ENCODE measurements at regions not wholly inside any gene's neighbourhood (a gene's known extent, or its start where the extent isn't known, plus 50 kb on each side); places are given as distances from the start of the nearest gene placed in this dataset.

DNA sequence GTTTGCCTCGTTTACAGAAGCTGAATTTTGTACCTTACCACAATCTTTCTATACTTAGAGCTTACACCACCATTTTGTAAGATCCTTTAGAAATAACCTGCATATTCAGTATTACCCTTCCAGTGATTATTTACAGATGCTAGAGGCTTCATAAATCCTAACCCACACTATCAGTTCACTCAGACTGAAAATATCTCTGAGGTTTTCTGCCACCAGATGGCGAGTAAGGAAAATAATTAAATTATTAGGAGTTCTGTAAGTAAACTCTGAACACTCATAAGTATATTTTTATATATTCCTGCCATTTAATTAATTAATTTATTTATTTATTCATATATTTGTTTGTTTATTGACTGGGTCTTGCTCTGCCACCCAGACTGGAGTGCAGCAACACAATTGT lies 1635.2 kb downstream of the PLA2G4A start:
- Mint-ChIP-seq H3K4me3 (no peak overlapping the region), H3K27me3 (no peaks in the 10 kb centered on the region), H3K27ac (no peak overlapping the region), H3K36me3 (no peaks in the 10 kb centered on the region), H3K9me3 (peaks cover 0 to 13% (median 4%) of the 10 kb centered on the region in 8 donors), H3K4me1 (no peaks in the 10 kb centered on the region)
- POLR2A ChIA-PET (ENCODE audit: partially characterized antibody), result no interaction called here
- DNase-seq, result no peak
- no peaks in the 10 kb centered on the region for H3K36me3 ChIP-seq (ENCODE audit: insufficient read depth, low read length)
- intact Hi-C loops (cut with micrococcal nuclease), result no loop called here
- CTCF ChIA-PET (ENCODE audit: partially characterized antibody), result no interaction called here
- H3K4me3 ChIP-seq (ENCODE audit: low read length in 2 of 2), result no peak overlapping the region
- H3K27me3 ChIP-seq (ENCODE audit: insufficient read depth, low read length), result no peaks in the 10 kb centered on the region
- H3K9me3 ChIP-seq (ENCODE audit: control insufficient read depth in 1 of 2, low read length in 2 of 2), result no peaks in the 10 kb centered on the region
- no peak overlapping the region for H3K27ac ChIP-seq (ENCODE audit: low read depth, low read length)
- no peaks in the 10 kb centered on the region for H3K4me1 ChIP-seq (ENCODE audit: insufficient read depth, low read length)

DNA sequence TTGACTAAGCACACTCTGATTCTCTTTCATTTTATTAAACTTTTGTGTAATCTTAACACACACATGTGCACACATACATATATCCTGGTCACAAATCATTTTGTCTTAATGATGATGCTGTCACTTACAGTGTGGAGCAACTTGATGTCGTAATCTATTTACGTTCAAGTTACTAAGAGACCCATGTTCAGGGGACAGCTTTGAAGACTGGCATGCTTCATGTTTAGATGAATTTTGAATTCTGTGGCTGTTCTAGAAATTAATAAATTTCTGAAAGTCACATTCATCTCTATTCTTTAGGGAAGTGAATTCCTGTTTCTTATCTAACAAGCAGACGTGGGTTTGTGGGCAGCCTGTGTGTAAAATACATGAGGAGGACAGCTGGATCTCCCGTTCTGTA lies 1637.8 kb downstream of the PLA2G4A start:
- DNase-seq, result no peak
- no peaks in the 10 kb centered on the region for H3K27me3 ChIP-seq (ENCODE audit: insufficient read depth, low read length)
- no peaks in the 10 kb centered on the region for H3K9me3 ChIP-seq (ENCODE audit: control insufficient read depth in 1 of 2, low read length in 2 of 2)
- ChIA-PET CTCF (ENCODE audit: partially characterized antibody) (no interaction called here), POLR2A (ENCODE audit: partially characterized antibody) (no interaction called here)
- H3K36me3 ChIP-seq (ENCODE audit: insufficient read depth, low read length), result no peaks in the 10 kb centered on the region
- Mint-ChIP-seq H3K4me1 (no peaks in the 10 kb centered on the region), H3K27me3 (no peaks in the 10 kb centered on the region), H3K9me3 (peaks cover 0 to 9% (median 2%) of the 10 kb centered on the region in 8 donors), H3K4me3 (no peak overlapping the region), H3K36me3 (no peaks in the 10 kb centered on the region), H3K27ac (no peak overlapping the region)
- no peak overlapping the region for H3K4me3 ChIP-seq (ENCODE audit: low read length in 2 of 2)
- no peak overlapping the region for H3K27ac ChIP-seq (ENCODE audit: low read depth, low read length)
- intact Hi-C loops (cut with micrococcal nuclease), result no loop called here
- no peaks in the 10 kb centered on the region for H3K4me1 ChIP-seq (ENCODE audit: insufficient read depth, low read length)

DNA sequence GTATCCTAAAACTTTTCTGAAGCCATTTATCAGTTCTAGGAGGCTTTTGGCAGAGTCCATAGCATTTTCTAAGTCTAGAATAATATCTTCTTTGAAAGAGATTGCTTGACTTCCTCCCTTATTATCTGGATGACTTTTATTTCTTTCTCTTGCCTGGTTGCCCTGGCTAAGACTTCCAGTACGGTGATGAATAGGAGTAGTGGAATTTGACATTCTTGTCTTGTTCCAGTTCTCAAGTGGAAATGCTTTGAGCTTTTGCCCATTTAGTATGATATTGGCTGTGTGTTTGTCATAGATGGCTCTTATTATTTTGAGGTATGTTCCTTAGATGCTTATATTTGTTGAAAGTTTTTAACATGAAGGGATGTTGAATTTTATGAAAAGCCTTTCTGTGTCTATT lies 1647.9 kb downstream of the PLA2G4A start:
- no peaks in the 10 kb centered on the region for H3K36me3 Mint-ChIP-seq
- H3K4me3 ChIP-seq (ENCODE audit: low read length in 2 of 2), result no peak overlapping the region
- H3K4me1 ChIP-seq (ENCODE audit: insufficient read depth, low read length), result no peaks in the 10 kb centered on the region
- intact Hi-C loops (cut with micrococcal nuclease), result no loop called here
- DNase-seq, result no peak
- H3K27me3 ChIP-seq (ENCODE audit: insufficient read depth, low read length), result no peaks in the 10 kb centered on the region
- H3K9me3 Mint-ChIP-seq, result peaks cover 2 to 22% (median 7%) of the 10 kb centered on the region in 8 donors
- H3K4me1 Mint-ChIP-seq, result no peaks in the 10 kb centered on the region
- no peaks in the 10 kb centered on the region for H3K36me3 ChIP-seq (ENCODE audit: insufficient read depth, low read length)
- no peak overlapping the region for H3K27ac ChIP-seq (ENCODE audit: low read depth, low read length)
- H3K9me3 ChIP-seq (ENCODE audit: control insufficient read depth in 1 of 2, low read length in 2 of 2), result peaks cover 0 to 1% of the 10 kb centered on the region in 2 donors
- no peak overlapping the region for H3K27ac Mint-ChIP-seq
- no peak overlapping the region for H3K4me3 Mint-ChIP-seq
- no peaks in the 10 kb centered on the region for H3K27me3 Mint-ChIP-seq
- ChIA-PET POLR2A (ENCODE audit: partially characterized antibody) (no interaction called here), CTCF (ENCODE audit: partially characterized antibody) (no interaction called here)

DNA sequence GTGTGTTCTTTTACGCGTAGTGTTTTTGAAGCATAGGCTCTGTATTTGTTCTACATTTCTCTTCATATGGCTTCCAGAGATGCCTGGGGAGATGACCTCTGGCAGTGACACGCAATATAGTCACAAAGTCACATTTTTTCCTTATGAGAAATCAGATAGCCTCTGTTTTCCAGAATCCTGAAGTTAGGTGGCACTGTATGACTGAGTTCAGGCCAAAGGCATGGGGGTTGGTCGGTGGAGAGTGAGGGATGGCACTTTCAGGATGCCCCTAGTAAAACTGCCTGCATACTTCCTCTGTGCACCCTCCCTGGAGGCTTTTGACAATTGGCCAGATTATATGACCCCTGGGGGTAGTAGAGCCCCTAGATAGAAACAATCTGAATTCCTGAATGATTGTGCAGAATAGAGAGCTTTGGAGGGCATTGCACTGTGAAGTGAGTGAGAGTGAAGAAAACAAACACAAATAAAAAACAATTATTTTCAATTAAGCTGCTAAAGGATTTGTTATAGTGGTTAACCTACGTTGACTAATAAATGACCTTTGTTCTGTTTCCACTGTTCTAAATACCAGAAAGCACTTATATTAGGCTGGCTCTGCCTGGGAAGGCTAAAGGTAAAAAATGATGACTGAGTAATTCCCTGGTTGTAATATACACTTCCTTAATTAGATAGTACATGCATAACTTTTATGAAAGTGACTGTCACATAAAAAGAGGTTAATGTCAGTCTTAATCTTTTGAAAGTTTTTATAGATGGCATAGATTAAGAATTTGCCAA lies 1660.8 kb downstream of the PLA2G4A start:
- H3K27ac ChIP-seq (ENCODE audit: low read depth, low read length), result no peak overlapping the region
- Mint-ChIP-seq H3K4me1 (no peaks in the 10 kb centered on the region), H3K4me3 (no peak overlapping the region), H3K9me3 (peaks cover 0 to 15% (median 3%) of the 10 kb centered on the region in 8 donors), H3K27ac (no peak overlapping the region), H3K27me3 (no peaks in the 10 kb centered on the region), H3K36me3 (no peaks in the 10 kb centered on the region)
- no peaks in the 10 kb centered on the region for H3K27me3 ChIP-seq (ENCODE audit: insufficient read depth, low read length)
- DNase-seq, result no peak
- H3K9me3 ChIP-seq (ENCODE audit: control insufficient read depth in 1 of 2, low read length in 2 of 2), result no peaks in the 10 kb centered on the region
- no peak overlapping the region for H3K4me3 ChIP-seq (ENCODE audit: low read length in 2 of 2)
- no peaks in the 10 kb centered on the region for H3K36me3 ChIP-seq (ENCODE audit: insufficient read depth, low read length)
- intact Hi-C loops (cut with micrococcal nuclease), result no loop called here
- H3K4me1 ChIP-seq (ENCODE audit: insufficient read depth, low read length), result no peaks in the 10 kb centered on the region
- ChIA-PET POLR2A (ENCODE audit: partially characterized antibody) (no interaction called here), CTCF (ENCODE audit: partially characterized antibody) (no interaction called here)

DNA sequence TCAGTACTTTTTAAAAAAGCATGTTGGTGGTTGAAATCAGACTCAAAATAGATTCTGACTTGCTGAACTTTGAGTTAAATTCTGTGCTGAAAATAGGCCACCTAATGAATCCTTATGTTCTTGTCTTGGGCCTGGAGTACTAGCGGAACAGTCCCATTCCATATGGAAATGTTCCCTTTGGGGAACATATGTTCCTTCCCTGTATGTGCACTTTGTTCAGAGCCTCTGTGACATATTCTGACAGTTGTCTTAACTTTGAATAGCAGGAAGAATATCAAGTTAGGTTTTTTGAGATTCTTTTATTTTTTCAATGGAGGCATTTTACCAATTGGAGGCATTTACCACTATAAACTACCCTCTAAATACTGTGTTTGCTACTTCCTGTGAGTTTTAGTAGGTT lies 1667.8 kb downstream of the PLA2G4A start:
- intact Hi-C loops (cut with micrococcal nuclease), result no loop called here
- Mint-ChIP-seq H3K4me1 (no peaks in the 10 kb centered on the region), H3K4me3 (no peak overlapping the region), H3K27ac (no peak overlapping the region), H3K36me3 (no peaks in the 10 kb centered on the region), H3K9me3 (peaks cover 0 to 26% (median 11%) of the 10 kb centered on the region in 8 donors), H3K27me3 (no peaks in the 10 kb centered on the region)
- no peak overlapping the region for H3K4me3 ChIP-seq (ENCODE audit: low read length in 2 of 2)
- H3K27ac ChIP-seq (ENCODE audit: low read depth, low read length), result no peak overlapping the region
- POLR2A ChIA-PET (ENCODE audit: partially characterized antibody), result no interaction called here
- CTCF ChIA-PET (ENCODE audit: partially characterized antibody), result no interaction called here
- no peak for DNase-seq
- H3K9me3 ChIP-seq (ENCODE audit: control insufficient read depth in 1 of 2, low read length in 2 of 2), result peaks cover 0 to 4% of the 10 kb centered on the region in 2 donors
- H3K36me3 ChIP-seq (ENCODE audit: insufficient read depth, low read length), result no peaks in the 10 kb centered on the region
- no peaks in the 10 kb centered on the region for H3K27me3 ChIP-seq (ENCODE audit: insufficient read depth, low read length)
- H3K4me1 ChIP-seq (ENCODE audit: insufficient read depth, low read length), result no peaks in the 10 kb centered on the region

DNA sequence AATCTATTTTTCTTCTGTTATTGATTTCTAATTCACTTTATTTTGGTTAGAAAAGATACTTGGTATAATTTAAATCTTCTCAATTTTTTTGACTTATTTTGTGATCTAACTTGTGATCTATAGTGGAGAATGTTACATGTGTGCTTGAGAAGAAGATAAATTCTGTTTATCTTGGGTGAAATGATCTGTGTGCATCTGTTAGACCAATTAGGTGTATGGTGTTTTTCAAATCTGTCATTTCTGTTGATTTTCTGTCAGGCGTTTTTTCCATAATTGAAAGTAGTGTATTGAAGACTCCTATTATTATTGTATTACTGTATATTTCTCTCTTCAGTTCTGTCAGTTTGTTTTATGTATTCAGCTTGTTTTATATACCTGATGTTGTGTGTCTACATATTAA lies 1668.3 kb downstream of the PLA2G4A start:
- Histone ChIP-seq H3K36me3 (ENCODE audit: insufficient read depth, low read length) (no peaks in the 10 kb centered on the region), H3K27ac (ENCODE audit: low read depth, low read length) (no peak overlapping the region), H3K4me3 (ENCODE audit: low read length in 2 of 2) (no peak overlapping the region), H3K27me3 (ENCODE audit: insufficient read depth, low read length) (no peaks in the 10 kb centered on the region), H3K4me1 (ENCODE audit: insufficient read depth, low read length) (no peaks in the 10 kb centered on the region), H3K9me3 (ENCODE audit: control insufficient read depth in 1 of 2, low read length in 2 of 2) (peaks cover 0 to 4% of the 10 kb centered on the region in 2 donors)
- Mint-ChIP-seq H3K27ac (no peak overlapping the region), H3K4me3 (no peak overlapping the region), H3K4me1 (no peaks in the 10 kb centered on the region), H3K27me3 (no peaks in the 10 kb centered on the region), H3K36me3 (no peaks in the 10 kb centered on the region), H3K9me3 (peaks cover 0 to 26% (median 11%) of the 10 kb centered on the region in 8 donors)
- no peak for DNase-seq
- POLR2A ChIA-PET (ENCODE audit: partially characterized antibody), result no interaction called here
- CTCF ChIA-PET (ENCODE audit: partially characterized antibody), result no interaction called here
- intact Hi-C loops (cut with micrococcal nuclease), result no loop called here

DNA sequence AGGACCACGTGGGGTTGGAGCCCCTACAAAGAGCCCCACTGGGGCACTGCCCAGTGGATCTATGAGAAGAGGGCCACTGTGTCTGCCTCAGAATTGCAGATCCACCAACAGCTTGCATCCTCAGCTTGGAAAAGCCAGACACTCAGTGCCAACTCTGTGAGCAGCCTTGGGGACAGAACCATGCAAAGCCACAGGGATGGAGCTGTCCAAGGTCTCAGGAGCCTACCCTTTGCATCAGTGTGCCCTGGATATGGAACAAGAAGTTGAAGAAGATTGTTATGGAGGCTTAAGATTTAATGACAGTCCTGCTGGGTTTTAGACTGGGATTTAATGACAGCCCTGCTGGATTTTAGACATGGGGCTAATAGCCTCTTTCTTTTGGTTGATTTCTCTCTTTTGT lies 1670.9 kb downstream of the PLA2G4A start:
- no peaks in the 10 kb centered on the region for H3K36me3 Mint-ChIP-seq
- Histone ChIP-seq H3K27me3 (ENCODE audit: insufficient read depth, low read length) (no peaks in the 10 kb centered on the region), H3K9me3 (ENCODE audit: control insufficient read depth in 1 of 2, low read length in 2 of 2) (peaks cover 0 to 4% of the 10 kb centered on the region in 2 donors), H3K4me1 (ENCODE audit: insufficient read depth, low read length) (no peaks in the 10 kb centered on the region), H3K27ac (ENCODE audit: low read depth, low read length) (no peak overlapping the region), H3K36me3 (ENCODE audit: insufficient read depth, low read length) (no peaks in the 10 kb centered on the region), H3K4me3 (ENCODE audit: low read length in 2 of 2) (no peak overlapping the region)
- H3K9me3 Mint-ChIP-seq, result peaks cover 0 to 27% (median 11%) of the 10 kb centered on the region in 8 donors
- no peaks in the 10 kb centered on the region for H3K27me3 Mint-ChIP-seq
- no peaks in the 10 kb centered on the region for H3K4me1 Mint-ChIP-seq
- ChIA-PET CTCF (ENCODE audit: partially characterized antibody) (no interaction called here), POLR2A (ENCODE audit: partially characterized antibody) (no interaction called here)
- DNase-seq, result no peak
- no peak overlapping the region for H3K4me3 Mint-ChIP-seq
- intact Hi-C loops (cut with micrococcal nuclease), result no loop called here
- H3K27ac Mint-ChIP-seq, result no peak overlapping the region

DNA sequence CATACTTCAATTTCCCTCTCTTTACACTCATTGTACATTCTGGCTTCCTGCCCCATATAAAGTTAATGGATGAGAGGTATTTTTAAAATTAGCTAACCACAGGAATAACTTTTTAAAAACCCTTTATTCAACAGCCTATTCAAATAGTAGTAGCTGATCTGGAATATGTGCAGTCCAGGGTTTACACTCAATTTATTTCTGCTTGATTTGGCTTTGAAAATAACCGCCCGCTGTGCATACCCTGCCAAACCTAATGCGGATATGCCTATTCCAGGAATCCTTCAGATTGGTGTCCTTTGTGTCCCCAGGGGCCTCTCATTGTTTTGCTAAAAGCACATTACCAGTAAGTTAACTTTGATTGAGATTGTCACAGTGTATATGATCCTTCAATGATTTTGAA lies 1686.2 kb downstream of the PLA2G4A start:
- H3K4me3 ChIP-seq (ENCODE audit: low read length in 2 of 2), result no peak overlapping the region
- POLR2A ChIA-PET (ENCODE audit: partially characterized antibody), result no interaction called here
- no peak overlapping the region for H3K4me3 Mint-ChIP-seq
- H3K27me3 ChIP-seq (ENCODE audit: insufficient read depth, low read length), result no peaks in the 10 kb centered on the region
- peaks cover 0 to 14% (median 9%) of the 10 kb centered on the region in 8 donors for H3K9me3 Mint-ChIP-seq
- CTCF ChIA-PET (ENCODE audit: partially characterized antibody), result no interaction called here
- no peaks in the 10 kb centered on the region for H3K9me3 ChIP-seq (ENCODE audit: control insufficient read depth in 1 of 2, low read length in 2 of 2)
- intact Hi-C loops (cut with micrococcal nuclease), result no loop called here
- no peak for DNase-seq
- H3K4me1 ChIP-seq (ENCODE audit: insufficient read depth, low read length), result no peaks in the 10 kb centered on the region
- H3K27ac ChIP-seq (ENCODE audit: low read depth, low read length), result no peak overlapping the region
- H3K27ac Mint-ChIP-seq, result no peak overlapping the region
- H3K36me3 Mint-ChIP-seq, result no peaks in the 10 kb centered on the region
- H3K36me3 ChIP-seq (ENCODE audit: insufficient read depth, low read length), result no peaks in the 10 kb centered on the region
- no peaks in the 10 kb centered on the region for H3K4me1 Mint-ChIP-seq
- no peaks in the 10 kb centered on the region for H3K27me3 Mint-ChIP-seq
